KBM-7 (cell line): ENCODE measurements at regions not wholly inside any gene's neighbourhood (a gene's known extent, or its start where the extent isn't known, plus 50 kb on each side); places are given as distances from the start of the nearest gene placed in this dataset.

Experiments
- DNase-seq: peaks from one replicate; pipeline ENCODE4 v3.0.0-alpha.2; 2015
- in situ Hi-C: fragments of 300-500 bp; cut with MboI; formaldehyde crosslinking; loops from 2 replicates; pipeline ENCODE4 v1.14.3; 2020; ENCODE audit warnings: low sequenced_read_pairs, low pct_unique_long_range_greater_than_20kb, mixed read lengths

- in situ Hi-C loops = no loop called here
- no peak for DNase-seq
These were observed 294.5 kb upstream of the NBEA start for GRCh38 chr13:34647379-34648150.

GRCh38 chr13:34654203-34654602 lies 287.9 kb upstream of the NBEA start:
- in situ Hi-C loops = no loop called here

GRCh38 chr13:34654647-34655046 lies 287.4 kb upstream of the NBEA start:
- in situ Hi-C loops = no loop called here
- DNase-seq = no peak

More at GRCh38 chr13:34654203-34654602, 287.9 kb upstream of the NBEA start:
- DNase-seq = no peak

- no peak for DNase-seq
- in situ Hi-C loops = no loop called here
These were observed 286.5 kb upstream of the NBEA start for GRCh38 chr13:34655554-34655953.

GRCh38 chr13:34657716-34658115 lies 284.4 kb upstream of the NBEA start:
- no peak for DNase-seq
- in situ Hi-C loops = no loop called here

GRCh38 chr13:34667286-34668218 lies 274.5 kb upstream of the NBEA start:
- no peak for DNase-seq
- in situ Hi-C loops = no loop called here

GRCh38 chr13:34671137-34671536 lies 270.9 kb upstream of the NBEA start:
- DNase-seq = no peak
- in situ Hi-C loops = no loop called here

GRCh38 chr13:34672631-34673030 lies 269.4 kb upstream of the NBEA start:
- in situ Hi-C loops = no loop called here

GRCh38 chr13:34675626-34676025 lies 266.4 kb upstream of the NBEA start:
- in situ Hi-C loops = no loop called here
- no peak for DNase-seq

More at GRCh38 chr13:34672631-34673030, 269.4 kb upstream of the NBEA start:
- DNase-seq = no peak

- no peak for DNase-seq
- in situ Hi-C loops = no loop called here
These were observed 263.9 kb upstream of the NBEA start for GRCh38 chr13:34678154-34678553.

GRCh38 chr13:34681405-34681955 lies 260.6 kb upstream of the NBEA start:
- in situ Hi-C loops = no loop called here
- no peak for DNase-seq

- in situ Hi-C loops = no loop called here
These were observed 247.0 kb upstream of the NBEA start for GRCh38 chr13:34695063-34695462.

GRCh38 chr13:34696296-34696695 lies 245.8 kb upstream of the NBEA start:
- in situ Hi-C loops = no loop called here
- DNase-seq = no peak

More at GRCh38 chr13:34695063-34695462, 247.0 kb upstream of the NBEA start:
- no peak for DNase-seq

- DNase-seq = no peak
These were observed 245.3 kb upstream of the NBEA start for GRCh38 chr13:34696741-34697140.

GRCh38 chr13:34698945-34699344 lies 243.1 kb upstream of the NBEA start:
- DNase-seq = no peak
- in situ Hi-C loops = no loop called here

More at GRCh38 chr13:34696741-34697140, 245.3 kb upstream of the NBEA start:
- in situ Hi-C loops = no loop called here

GRCh38 chr13:34700155-34700554 lies 241.9 kb upstream of the NBEA start:
- no peak for DNase-seq
- in situ Hi-C loops = no loop called here

GRCh38 chr13:34701919-34702318 lies 240.2 kb upstream of the NBEA start:
- in situ Hi-C loops = no loop called here
- no peak for DNase-seq

GRCh38 chr13:34708566-34709313 lies 233.3 kb upstream of the NBEA start:
- DNase-seq = no peak
- in situ Hi-C loops = no loop called here
